Urinary bladder (tissue), 3 donors: ENCODE measurements at regions not wholly inside any gene's neighbourhood (a gene's known extent, or its start where the extent isn't known, plus 50 kb on each side); places are given as distances from the start of the nearest gene placed in this dataset.
"Not testable (repeated sequence)": the region's sequence is repeated elsewhere in the genome, so short reads cannot be mapped to it uniquely, and the experiment has no call there.

ENCODE experiments used
- DNase-seq: peaks from one replicate; pipeline ENCODE4 v3.0.0-alpha.2; 2015; ENCODE audit errors: extremely low spot score
- H3K27ac ChIP-seq: one replicate; pipeline ENCODE4 v1.5.1; 2013; ENCODE audit warnings: low read depth, mild to moderate bottlenecking, moderate library complexity
- H3K36me3 ChIP-seq: one replicate; pipeline ENCODE4 v1.6.1; 2013; ENCODE audit warnings: mild to moderate bottlenecking, moderate library complexity; ENCODE audit not compliant: insufficient read depth
- H3K4me1 ChIP-seq: one replicate; pipeline ENCODE4 v1.6.1; 2013; ENCODE audit warnings: mild to moderate bottlenecking, moderate library complexity; ENCODE audit not compliant: insufficient read depth
- H3K4me3 ChIP-seq: one replicate; pipeline ENCODE4 v1.5.1; 2013; ENCODE audit warnings: low read depth, low read length
- WGBS: extraction: QIAGEN DNeasy Blood & Tissue Kit; methylation state at CpG from one replicate; pipeline ENCODE4 v1.1.7; 2013; 5-methylcytosine and 5-hydroxymethylcytosine counted together
- donor health status: healthy with polysubstance abuse.
- donor health status: healthy.

GRCh38 chr2:4221434-4221833, 518.1 kb downstream of the DCDC2C start:
- no peaks in the 10 kb centered on the region for H3K4me1 ChIP-seq
- no peaks in the 10 kb centered on the region for H3K36me3 ChIP-seq
- H3K4me3 ChIP-seq = no peak overlapping the region
- no peak for DNase-seq
- WGBS = 86% methylated on average over 1 of the region's 1 CpG
- H3K27ac ChIP-seq = no peak overlapping the region

GRCh38 chr2:4221845-4222244, 518.5 kb downstream of the DCDC2C start:
- no peak overlapping the region for H3K27ac ChIP-seq
- 94% methylated on average over 6 of the region's 6 CpGs for WGBS
- DNase-seq = no peak

GRCh38 chr2:4244422-4244821, 541.0 kb downstream of the DCDC2C start:
- WGBS = 90% methylated on average over 9 of the region's 9 CpGs
- H3K4me3 ChIP-seq, DNase-seq: not testable (repeated sequence)

More at GRCh38 chr2:4221845-4222244, 518.5 kb downstream of the DCDC2C start:
- H3K4me3 ChIP-seq = no peak overlapping the region
- H3K4me1 ChIP-seq = no peaks in the 10 kb centered on the region
- H3K36me3 ChIP-seq = no peaks in the 10 kb centered on the region

GRCh38 chr2:4246364-4247131, 543.2 kb downstream of the DCDC2C start:
- no peaks in the 10 kb centered on the region for H3K4me1 ChIP-seq
- 21% methylated on average over 11 of the region's 11 CpGs for WGBS
- H3K36me3 ChIP-seq = no peaks in the 10 kb centered on the region
- H3K27ac ChIP-seq = no peak overlapping the region
- no peak for DNase-seq
- no peak overlapping the region for H3K4me3 ChIP-seq

More at GRCh38 chr2:4244422-4244821, 541.0 kb downstream of the DCDC2C start:
- H3K27ac ChIP-seq, H3K36me3 ChIP-seq, H3K4me1 ChIP-seq: not testable (repeated sequence)

GRCh38 chr2:4247791-4248190, 544.4 kb downstream of the DCDC2C start:
- no peaks in the 10 kb centered on the region for H3K36me3 ChIP-seq
- no peak overlapping the region for H3K27ac ChIP-seq
- no peak for DNase-seq
- WGBS = 32% methylated on average over 3 of the region's 3 CpGs
- H3K4me3 ChIP-seq = no peak overlapping the region
- H3K4me1 ChIP-seq = no peaks in the 10 kb centered on the region

- H3K27ac ChIP-seq = no peak overlapping the region
- H3K4me1 ChIP-seq = no peaks in the 10 kb centered on the region
- no peaks in the 10 kb centered on the region for H3K36me3 ChIP-seq
- no peak overlapping the region for H3K4me3 ChIP-seq
- DNase-seq = no peak
- 78% methylated on average over 4 of the region's 4 CpGs for WGBS
These were observed 552.1 kb downstream of the DCDC2C start for GRCh38 chr2:4255491-4255890.

GRCh38 chr2:4256351-4256750, 553.0 kb downstream of the DCDC2C start:
- H3K36me3 ChIP-seq = no peaks in the 10 kb centered on the region
- H3K4me3 ChIP-seq = no peak overlapping the region
- H3K27ac ChIP-seq = no peak overlapping the region
- H3K4me1 ChIP-seq = no peaks in the 10 kb centered on the region
- DNase-seq = no peak
- 79% methylated on average over 4 of the region's 4 CpGs for WGBS

GRCh38 chr2:4258563-4258962, 555.2 kb downstream of the DCDC2C start:
- H3K4me3 ChIP-seq = no peak overlapping the region
- H3K4me1 ChIP-seq = no peaks in the 10 kb centered on the region
- no peak for DNase-seq
- 41% methylated on average over 1 of the region's 1 CpG for WGBS
- no peak overlapping the region for H3K27ac ChIP-seq
- no peaks in the 10 kb centered on the region for H3K36me3 ChIP-seq

- Histone ChIP-seq H3K4me3 (no peak overlapping the region), H3K36me3 (no peaks in the 10 kb centered on the region), H3K27ac (no peak overlapping the region), H3K4me1 (no peaks in the 10 kb centered on the region)
- DNase-seq = no peak
- WGBS = 53% methylated on average over 4 of the region's 4 CpGs
These were observed 562.6 kb downstream of the DCDC2C start for GRCh38 chr2:4265936-4266335.

GRCh38 chr2:4269885-4270284, 566.5 kb downstream of the DCDC2C start:
- no peak for DNase-seq
- no peaks in the 10 kb centered on the region for H3K36me3 ChIP-seq
- H3K27ac ChIP-seq = no peak overlapping the region
- H3K4me3 ChIP-seq = no peak overlapping the region
- 84% methylated on average over 2 of the region's 2 CpGs for WGBS
- no peaks in the 10 kb centered on the region for H3K4me1 ChIP-seq

- Histone ChIP-seq H3K4me3 (no peak overlapping the region), H3K4me1 (no peaks in the 10 kb centered on the region), H3K36me3 (no peaks in the 10 kb centered on the region), H3K27ac (no peak overlapping the region)
- DNase-seq = no peak
- WGBS = 86% methylated on average over 13 of the region's 13 CpGs
These were observed 569.0 kb downstream of the DCDC2C start for GRCh38 chr2:4272261-4272858.

- Histone ChIP-seq H3K27ac (no peak overlapping the region), H3K36me3 (no peaks in the 10 kb centered on the region), H3K4me3 (no peak overlapping the region), H3K4me1 (no peaks in the 10 kb centered on the region)
- 82% methylated on average over 7 of the region's 7 CpGs for WGBS
- no peak for DNase-seq
These were observed 575.0 kb downstream of the DCDC2C start for GRCh38 chr2:4278392-4278791.

- WGBS = 64% methylated on average over 5 of the region's 5 CpGs
- Histone ChIP-seq H3K36me3 (no peaks in the 10 kb centered on the region), H3K27ac (no peak overlapping the region), H3K4me1 (no peaks in the 10 kb centered on the region), H3K4me3 (no peak overlapping the region)
- DNase-seq = no peak
These were observed 576.1 kb downstream of the DCDC2C start for GRCh38 chr2:4279431-4279830.

GRCh38 chr2:4291430-4291829, 588.1 kb downstream of the DCDC2C start:
- WGBS = 62% methylated on average over 4 of the region's 4 CpGs
- Histone ChIP-seq H3K4me1 (no peaks in the 10 kb centered on the region), H3K36me3 (no peaks in the 10 kb centered on the region), H3K27ac (no peak overlapping the region), H3K4me3 (no peak overlapping the region)
- DNase-seq = no peak
